Head of caudate nucleus (tissue), 42 donors: ENCODE measurements at regions not wholly inside any gene's neighbourhood (a gene's known extent, or its start where the extent isn't known, plus 50 kb on each side); places are given as distances from the start of the nearest gene placed in this dataset.

Experiments used
- DNase-seq, 42 donors: peaks; one replicate each; pipeline versions ENCODE4 v3.0.0 to v3.0.0-alpha.2; 2020 to 2021; ENCODE audit warnings: mixed read lengths in 7 of 42
- intact Hi-C: fragments of 100-400 bp; cut with DNase I; formaldehyde crosslinking; loops from one replicate; pipeline ENCODE4 v1.15.0; 2022

DNA sequence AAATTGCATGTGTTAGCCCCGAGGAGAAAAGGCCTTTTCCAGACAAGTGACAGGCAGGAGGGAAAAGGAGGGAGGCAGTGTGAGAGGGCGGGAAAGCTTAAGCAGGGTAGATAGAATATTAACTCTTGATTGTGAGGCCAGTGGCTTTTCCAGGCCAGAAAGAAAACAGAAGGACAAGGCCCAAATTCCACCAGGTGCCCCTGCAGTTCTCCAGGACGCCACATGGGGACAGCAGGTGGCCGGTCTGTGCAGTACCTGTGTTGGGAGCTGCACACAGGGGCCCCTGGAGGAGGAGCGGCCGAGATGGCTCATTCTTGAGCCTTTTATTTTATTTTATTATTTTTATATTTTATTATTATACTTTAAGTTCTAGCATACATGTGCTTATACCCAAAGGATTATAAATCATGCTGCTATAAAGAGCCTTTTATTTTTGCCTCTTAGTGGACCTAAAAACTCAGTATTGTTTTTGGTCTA, 141.3 kb upstream of the KLF14 start:
- peak in 21 of 42 donors; percentile 35 to 75 (median 52) for DNase-seq
- intact Hi-C loops: no loop called here

DNA sequence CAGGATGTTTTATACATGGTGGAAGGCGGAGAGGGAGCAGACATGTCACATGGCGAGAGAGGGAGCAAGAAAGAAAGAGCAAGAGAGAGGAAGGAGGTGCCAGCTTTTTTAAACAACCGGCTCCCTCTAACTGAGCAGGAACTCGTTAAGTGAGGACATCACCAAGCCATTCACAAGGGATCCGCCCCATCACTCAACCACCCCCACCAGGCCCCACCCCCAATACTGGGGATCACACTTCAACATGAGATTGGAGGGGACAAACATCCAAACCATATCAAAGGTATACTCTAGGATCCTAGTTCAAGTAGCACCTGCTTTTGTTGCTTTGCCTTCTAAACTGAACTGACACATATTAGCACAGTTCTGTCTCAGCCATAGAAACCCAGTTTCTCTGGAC, 141.9 kb upstream of the KLF14 start:
- intact Hi-C loops: no loop called here
- no peak for DNase-seq

DNA sequence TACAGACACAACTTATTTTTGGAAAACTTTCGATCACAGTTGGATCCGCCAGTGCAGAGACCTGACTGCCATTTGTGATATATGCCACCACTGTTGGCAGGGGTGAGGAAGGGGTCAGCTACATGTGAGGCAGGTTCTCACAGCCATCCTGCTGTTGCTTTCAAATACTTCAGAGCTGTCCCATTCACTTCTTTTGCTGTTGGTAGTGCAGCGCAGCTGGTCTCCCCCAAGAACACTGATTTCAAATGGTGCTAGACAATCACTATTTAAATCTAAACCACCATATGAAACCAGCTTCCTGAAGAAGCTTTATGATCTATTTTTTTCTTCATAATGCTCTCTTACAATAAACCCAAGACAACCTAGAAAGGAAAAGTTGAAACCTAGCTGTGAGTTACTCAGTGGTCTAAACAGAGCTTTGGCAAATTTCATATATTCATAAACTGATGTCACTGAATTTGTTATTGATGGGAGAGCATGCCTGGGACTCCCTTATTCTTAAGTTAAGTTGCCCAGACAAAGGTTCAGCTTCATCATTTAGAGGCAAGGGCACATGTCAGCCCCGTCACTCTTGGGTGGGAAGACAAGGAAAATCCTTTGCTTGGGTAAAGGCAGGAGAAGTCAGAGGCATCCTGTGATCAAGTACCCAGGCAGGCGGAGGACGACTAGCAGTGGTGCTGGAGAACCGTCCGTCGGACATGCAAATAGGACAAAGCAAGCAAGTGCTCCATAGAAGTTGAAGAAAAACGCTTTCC, 143.4 kb upstream of the KLF14 start:
- intact Hi-C loops: no loop called here

DNA sequence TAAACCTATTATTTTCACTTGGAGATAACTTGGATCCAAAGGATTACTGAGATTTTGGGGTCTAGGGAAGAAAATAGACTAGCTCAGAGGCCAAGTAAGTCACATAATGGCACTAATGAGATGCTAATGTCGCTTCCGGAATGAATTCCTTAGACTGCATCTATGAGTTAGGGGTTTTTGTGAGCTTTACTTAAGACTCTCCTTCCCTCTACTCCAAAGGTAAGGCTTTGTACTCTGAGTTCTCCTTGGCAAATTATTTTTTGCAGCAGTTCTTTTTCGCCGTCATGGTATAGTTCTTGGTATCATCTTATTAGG, 143.9 kb upstream of the KLF14 start:
- intact Hi-C loops: no loop called here
- DNase-seq: no peak

More for the DNA sequence above, 143.4 kb upstream of the KLF14 start:
- DNase-seq: peak in 1 of 42 donors; percentile 35

DNA sequence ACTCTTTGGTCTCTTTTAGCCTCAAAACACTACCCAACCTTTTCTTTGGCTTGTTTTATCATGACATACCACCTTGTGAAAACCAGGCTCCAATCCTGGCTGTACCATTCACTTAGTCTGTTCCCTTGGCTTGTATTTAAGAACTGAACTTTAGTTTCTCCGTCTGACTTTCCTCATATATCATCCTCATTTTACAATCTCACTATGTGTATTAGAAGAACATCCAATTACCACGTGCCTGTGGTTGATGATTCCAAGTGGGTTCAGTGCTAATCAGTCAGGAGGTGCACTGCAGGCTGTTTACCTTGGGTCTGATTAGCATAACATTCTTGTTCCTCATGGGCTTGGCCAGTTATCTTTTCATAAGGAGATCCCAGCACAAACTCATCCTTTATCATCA, 144.8 kb upstream of the KLF14 start:
- intact Hi-C loops: no loop called here
- DNase-seq: no peak

DNA sequence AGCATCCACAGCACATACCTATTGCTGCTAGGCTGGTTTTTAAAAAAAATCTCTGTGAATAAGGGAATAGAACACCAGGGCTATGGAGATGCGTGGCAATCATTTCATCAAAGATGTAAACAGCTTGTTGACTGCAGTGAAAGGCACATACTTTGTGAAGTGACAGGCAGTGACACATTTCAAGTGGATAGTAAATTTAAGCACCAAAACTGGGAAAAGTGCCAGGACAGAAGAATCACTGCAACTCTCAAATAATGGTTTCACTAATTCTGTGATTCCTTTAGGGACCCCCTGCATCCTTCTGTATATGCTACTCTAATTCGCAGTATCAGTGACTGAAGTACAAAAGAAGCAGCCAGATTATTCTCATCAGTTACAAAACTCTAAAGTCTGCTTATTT, 145.2 kb upstream of the KLF14 start:
- intact Hi-C loops: no loop called here

DNA sequence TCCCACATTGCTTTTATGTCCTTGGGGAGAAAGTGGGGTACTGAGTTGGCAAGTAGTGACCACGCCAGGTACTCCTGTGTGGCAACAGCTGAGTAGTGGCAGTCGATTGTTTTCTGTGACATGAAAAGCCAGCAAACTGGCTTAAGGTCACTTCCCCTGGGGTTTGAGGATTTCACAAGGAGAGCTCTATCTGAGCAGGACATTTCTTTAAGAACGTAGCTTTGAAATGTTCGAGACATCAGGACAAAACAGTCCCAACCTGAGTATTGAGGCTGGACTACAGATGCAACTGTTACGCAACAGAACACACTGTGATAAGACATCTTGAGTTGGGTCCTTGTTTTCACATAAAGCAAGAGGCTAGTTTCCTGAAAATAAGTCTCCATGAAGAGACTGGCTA, 146.7 kb upstream of the KLF14 start:
- intact Hi-C loops: no loop called here

More for the DNA sequence above, 145.2 kb upstream of the KLF14 start:
- DNase-seq: no peak

DNA sequence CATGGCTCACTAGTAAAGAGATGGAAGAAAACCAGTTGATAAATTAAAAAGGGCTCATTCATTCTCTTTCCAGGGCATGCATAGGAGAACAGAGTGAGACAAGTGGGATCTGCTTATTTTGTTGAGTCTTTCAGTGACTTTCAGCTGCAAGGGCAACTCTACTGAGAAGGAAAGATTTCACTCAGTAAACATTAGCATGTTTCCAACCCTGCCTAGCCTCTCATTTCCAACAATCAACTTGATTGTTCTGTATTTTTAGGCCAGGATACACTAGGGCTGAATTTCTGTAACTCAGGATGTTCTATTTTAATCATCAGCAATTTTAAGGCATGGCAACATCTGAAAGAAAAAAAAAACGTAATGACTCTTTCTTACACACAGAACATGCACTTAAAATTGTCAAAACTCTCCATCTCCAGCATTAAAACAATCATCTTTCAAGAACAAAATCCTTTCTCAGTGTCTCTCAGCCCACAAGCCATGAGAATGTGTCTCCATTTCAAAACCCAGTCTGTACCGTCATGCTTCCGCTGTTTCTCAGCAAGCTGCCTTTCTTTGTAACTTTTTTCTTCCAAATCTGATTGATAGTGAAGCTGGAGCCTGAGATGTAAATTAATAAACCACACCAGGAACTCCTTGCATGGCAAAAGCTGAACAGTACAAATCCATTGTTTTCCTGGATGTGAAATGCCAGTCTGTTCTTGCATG, 147.2 kb upstream of the KLF14 start:
- intact Hi-C loops: no loop called here
- peak in 8 of 42 donors; percentile 37 to 62 (median 46) for DNase-seq

More for the DNA sequence above, 146.7 kb upstream of the KLF14 start:
- peak in 2 of 42 donors; percentile 29 to 37 for DNase-seq

DNA sequence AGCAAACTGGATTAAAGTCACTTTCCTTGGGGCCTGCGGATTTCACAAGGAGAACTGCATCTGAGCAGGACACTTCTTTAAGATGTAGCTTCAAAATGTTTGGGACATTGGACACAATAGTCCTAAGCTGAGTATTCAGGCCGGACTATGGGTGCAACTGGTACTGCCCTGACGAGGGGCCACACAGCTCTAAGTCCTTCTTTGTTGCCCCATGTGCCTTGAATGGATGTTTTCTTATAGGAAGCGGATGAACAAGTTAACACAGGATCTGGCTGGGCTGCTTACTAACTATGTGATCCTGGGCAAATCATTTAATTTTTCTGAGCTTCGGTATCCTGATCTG, 147.8 kb upstream of the KLF14 start:
- peak in 1 of 42 donors; percentile 33 for DNase-seq
- intact Hi-C loops: no loop called here

DNA sequence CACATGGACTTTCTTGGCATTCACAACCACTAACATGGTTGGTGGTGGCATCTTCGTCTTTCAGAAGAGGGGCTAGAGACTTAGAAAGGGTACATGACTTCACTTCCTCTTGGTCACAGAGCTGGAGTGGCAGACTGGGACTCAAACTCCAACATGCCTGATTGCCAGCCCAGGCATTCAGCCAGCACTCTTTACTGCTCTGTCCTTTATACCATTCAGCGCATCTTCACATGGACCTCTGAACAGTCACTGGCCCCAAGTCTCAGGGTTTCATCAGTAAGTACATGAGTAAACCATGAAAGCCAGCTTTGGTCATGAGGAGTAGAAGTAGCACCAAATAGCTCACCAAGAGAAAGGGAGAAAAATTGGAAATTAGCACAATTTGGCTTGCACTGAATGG, 148.4 kb upstream of the KLF14 start:
- DNase-seq: peak in 2 of 42 donors; percentile 40 to 67
- intact Hi-C loops: no loop called here

DNA sequence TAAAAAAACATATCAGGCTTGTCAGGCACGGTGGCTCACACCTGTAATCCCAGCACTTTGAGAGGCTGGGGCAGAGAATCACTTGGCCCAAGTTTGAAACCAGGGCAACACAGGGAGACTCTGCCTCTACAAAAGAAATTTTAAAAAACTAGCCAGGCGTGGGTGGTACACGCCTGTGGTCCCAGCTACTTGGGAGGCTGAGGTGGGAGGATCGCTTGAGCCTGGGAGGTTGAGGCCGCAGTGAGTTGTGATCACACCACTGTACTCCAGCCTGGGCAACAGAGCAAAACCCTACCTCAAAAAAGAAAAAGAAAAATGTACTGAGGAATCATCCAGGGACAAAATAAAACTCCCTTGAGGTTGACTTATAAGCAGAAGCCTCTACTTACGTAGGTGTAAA, 149.9 kb upstream of the KLF14 start:
- no peak for DNase-seq
- intact Hi-C loops: no loop called here

DNA sequence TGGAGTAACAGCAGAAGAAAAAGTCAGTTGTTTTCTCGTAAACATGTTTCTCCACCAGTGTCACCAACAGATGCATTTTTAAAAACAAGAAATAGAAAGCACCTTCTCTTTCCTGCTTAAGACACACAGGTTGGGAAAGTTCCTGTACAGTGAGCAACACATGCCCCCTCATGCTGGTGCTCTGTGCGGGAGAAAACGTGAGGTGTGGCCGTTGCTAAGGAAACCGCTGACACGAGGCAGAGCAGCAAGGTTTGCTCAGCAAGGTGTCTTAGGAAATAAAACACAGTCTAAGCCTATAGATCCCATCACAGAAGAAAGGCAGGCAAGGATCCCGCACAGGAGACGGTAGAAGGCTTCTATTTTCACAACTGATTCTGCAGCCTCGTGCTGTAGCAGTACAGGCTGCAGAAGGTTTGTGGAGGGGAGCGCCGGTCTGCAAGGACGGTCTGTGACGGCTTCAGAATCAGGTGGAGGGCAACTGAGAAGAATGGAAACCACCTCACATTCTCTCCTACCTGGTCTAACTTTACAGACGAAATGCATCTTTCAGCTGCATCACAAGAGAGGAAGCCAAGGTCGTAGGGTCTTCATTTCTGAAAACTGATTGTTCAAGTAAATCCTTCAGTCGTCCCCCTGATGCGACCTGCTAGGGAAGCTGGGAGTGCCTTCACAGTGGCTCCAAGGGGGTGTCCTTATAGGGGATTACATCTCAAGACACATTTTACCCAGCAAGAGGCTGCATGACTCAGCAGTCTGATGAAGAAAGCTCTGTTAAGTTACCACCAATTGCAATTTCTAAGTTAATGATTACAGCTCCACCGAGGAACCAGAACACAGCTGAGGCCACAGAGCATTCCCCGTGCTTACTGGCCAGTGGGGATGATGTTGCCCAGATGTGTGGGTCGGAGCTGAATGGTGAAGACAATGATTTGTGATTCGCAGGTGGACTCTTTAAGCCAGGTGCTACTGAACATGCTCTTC, 150.7 kb upstream of the KLF14 start:
- intact Hi-C loops: no loop called here
- DNase-seq: peak in 41 of 42 donors; percentile 41 to 91 (median 73)

DNA sequence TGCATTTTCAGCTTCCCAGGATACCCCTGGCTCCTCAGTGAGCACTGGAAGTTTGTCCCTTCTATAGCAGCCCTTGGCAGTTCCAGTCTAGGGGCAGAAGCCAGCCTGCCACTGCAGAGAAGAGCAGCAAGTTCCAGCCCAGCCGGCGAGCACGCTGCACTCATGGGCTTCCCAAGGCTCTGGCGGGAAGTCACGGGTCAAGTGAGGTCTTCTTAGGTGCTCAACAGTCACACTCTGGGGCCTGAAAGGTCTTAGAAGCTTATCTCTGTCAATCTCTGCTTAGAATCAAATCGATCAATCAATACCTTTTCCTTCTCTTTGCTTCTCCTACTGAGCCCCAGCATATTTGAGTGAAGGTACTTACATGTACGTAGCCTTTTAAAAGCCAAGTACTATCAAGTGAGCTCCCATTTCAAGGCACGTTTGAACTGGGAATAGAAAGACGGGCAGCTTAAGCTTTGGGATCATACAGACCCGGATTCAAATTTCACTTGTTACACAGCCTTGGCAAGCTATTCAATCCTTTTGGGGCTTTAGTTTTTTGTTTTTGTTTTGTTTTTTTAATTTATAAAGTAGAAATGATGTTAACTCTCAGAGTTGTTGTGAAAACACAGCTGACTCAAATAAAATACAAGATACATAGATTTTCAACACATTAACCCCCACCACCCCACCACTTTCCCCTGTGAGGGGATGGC, 152.6 kb upstream of the KLF14 start:
- intact Hi-C loops: no loop called here

DNA sequence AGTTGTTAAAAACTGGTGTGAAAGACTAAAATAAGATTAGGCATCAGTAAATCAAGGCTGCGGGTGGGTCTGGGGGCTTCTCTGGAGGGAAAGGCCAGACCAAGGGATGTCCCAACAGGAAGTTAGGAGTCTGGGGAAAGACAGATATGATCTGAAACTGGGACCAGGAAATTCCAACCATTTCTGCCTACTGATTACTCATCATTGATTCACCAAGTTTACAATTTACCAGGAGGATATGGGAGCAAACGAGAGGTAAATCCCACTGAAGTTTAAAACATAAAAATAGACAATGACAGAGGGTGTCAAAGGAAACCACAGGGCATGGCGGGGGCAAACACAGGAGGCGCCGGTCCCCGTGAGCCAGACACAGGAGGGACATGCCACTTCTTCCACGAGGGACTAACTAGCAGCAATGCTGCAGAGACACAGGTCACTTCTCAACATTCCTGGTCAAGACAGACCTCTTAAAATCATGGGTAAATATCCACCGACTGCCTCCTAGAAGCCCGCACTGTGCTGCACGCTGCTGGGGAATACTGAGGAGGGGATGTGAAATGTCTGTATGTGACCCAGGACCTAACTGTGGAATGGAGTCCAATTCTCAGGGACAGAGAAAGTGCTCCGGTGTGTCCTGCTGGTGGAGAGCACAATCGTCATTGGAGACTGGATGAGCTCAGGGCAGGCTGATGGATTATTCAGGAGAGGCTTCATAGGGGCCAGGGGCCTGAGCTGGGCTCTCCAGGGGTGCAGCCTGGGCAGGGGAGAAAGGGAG, 153.4 kb upstream of the KLF14 start:
- DNase-seq: peak in 1 of 42 donors; percentile 37
- intact Hi-C loops: no loop called here

More for the DNA sequence above, 152.6 kb upstream of the KLF14 start:
- DNase-seq: peak in 6 of 42 donors; percentile 25 to 50 (median 40)

DNA sequence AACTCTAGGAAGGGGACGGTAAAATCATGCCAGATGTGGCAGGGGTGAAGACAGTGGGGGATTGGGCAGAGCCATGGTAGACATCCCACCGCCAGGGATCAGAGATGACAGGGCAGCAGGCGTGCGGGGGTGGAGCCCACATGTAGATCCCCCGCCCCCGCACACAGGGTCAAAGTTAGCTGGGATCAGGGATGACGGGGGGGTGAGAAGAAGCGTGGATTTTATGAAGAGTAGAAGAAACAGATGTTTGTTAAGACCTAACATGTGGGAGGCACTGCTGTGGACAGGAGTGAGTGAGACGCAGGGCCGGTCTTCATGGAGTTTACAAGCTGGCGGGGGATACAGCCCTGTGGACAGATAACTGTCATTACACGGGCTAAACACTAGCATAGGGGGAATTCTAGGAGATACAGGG, 154.0 kb upstream of the KLF14 start:
- intact Hi-C loops: no loop called here
- DNase-seq: no peak

DNA sequence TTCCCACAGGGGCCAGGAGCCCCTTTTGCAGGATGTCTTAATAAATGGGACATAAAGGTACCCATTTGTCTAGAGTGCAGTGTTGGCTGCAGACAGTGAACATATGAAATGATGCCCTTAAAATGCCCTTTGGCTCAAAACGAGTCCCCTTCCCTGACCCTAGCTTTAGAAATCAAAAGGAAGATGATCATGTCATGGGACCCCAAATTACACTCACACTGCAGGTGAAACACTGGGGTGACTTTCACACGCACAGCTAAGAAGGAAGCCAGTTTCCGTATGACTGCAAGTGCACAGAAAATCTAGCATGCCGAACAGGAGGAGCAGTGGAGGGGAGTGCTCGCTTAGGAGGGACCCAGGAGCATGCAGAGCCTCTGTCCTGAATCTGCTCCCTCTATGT, 154.5 kb upstream of the KLF14 start:
- intact Hi-C loops: no loop called here

DNA sequence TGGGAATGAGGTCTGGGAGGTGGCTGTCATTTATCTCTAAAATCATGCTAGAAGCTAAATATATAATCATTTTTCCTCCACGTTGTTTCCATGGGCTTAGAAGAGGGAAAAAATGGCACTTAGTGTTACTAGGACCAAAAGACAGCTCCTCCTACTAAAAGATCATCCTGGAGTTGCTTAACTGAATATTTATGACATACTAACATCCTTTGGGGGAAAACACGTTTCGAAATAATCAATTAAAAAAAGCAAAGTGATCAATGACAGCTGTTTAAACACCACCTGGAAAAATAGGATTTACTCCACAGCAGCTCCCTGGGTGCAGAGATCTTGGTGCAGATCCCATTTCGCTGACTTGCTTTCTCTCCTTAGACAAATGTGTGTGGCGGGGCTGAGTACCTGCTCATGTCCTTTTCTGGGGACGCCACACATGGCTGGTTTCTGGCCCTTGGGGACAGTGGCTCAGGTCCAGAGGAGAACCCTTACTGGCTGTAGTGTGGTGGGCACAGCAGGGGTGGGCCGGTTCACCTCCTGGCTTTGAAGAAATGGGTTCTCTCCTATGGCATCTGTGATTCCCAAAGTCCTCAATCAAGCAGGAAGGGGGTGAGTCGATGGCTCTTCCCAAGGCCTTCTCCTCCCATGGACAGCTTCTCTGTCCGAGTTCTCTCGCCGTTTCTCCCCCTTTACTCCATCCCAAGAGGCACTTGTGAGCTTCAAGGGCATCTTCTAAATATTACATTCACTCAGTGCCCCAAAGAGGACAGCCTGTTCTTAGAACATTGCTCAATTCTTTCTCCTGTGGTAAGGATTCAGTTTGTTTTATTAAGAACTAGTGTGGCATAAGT, 156.4 kb upstream of the KLF14 start:
- intact Hi-C loops: loop anchor here (10.0 kb wide), 1 partner anchor 534 kb away; no protein-coding TSS in a partner anchor

More for the DNA sequence above, 154.5 kb upstream of the KLF14 start:
- DNase-seq: no peak

More for the DNA sequence above, 156.4 kb upstream of the KLF14 start:
- DNase-seq: peak in 1 of 42 donors; percentile 34
